Tibial nerve (tissue), 4 donors: ENCODE measurements at regions not wholly inside any gene's neighbourhood (a gene's known extent, or its start where the extent isn't known, plus 50 kb on each side); places are given as distances from the start of the nearest gene placed in this dataset.

Experiments used
- EP300 ChIP-seq, 2 donors: sonication (generic); formaldehyde crosslinking; IDR thresholded peaks; one replicate each; pipeline ENCODE4 v1.6.1; 2017; ENCODE audit warnings: antibody characterized with exemption in 2 of 2, mild to moderate bottlenecking in 1 of 2
- TF ChIP-seq, protein P1 (sequence below), 5 experiments: fragments of 200-600 bp in 3 of 5; fragments of 450-650 bp in 2 of 5; sonication (generic) in 3 of 5; IDR thresholded peaks; one replicate each; pipeline ENCODE4 v1.5.1; 2016 to 2019; ENCODE audit warnings: antibody characterized with exemption in 5 of 5, mild to moderate bottlenecking in 3 of 5, moderate library complexity in 2 of 5

DNA sequence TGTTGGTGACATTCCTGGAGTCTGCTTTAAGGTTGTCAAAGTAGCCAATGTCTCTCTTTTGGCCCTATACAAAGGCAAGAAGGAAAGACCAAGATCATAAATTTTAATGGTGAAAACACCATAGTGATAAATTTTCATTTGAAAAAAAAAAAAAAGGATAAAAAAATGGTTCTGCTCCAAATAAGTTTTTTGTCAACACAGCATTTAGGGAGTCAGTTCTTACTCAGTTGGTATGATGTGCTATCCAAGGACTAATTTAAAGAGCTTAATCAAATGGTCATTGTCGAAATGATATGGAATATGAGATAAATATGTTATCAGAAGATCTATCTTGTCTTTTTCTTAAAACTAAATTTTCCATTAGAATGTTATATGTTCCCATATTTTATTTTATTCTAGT is 83.9 kb downstream of the PCDH18 start:
- TF ChIP-seq, protein P1, sequence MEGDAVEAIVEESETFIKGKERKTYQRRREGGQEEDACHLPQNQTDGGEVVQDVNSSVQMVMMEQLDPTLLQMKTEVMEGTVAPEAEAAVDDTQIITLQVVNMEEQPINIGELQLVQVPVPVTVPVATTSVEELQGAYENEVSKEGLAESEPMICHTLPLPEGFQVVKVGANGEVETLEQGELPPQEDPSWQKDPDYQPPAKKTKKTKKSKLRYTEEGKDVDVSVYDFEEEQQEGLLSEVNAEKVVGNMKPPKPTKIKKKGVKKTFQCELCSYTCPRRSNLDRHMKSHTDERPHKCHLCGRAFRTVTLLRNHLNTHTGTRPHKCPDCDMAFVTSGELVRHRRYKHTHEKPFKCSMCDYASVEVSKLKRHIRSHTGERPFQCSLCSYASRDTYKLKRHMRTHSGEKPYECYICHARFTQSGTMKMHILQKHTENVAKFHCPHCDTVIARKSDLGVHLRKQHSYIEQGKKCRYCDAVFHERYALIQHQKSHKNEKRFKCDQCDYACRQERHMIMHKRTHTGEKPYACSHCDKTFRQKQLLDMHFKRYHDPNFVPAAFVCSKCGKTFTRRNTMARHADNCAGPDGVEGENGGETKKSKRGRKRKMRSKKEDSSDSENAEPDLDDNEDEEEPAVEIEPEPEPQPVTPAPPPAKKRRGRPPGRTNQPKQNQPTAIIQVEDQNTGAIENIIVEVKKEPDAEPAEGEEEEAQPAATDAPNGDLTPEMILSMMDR (IDR thresholded peaks at IDR 0.05), result no peak
- TF ChIP-seq EP300 (IDR thresholded peaks at IDR 0.05), result no peak
